Memory B cell (primary cell): ENCODE measurements at regions not wholly inside any gene's neighbourhood (a gene's known extent, or its start where the extent isn't known, plus 50 kb on each side); places are given as distances from the start of the nearest gene placed in this dataset.
A peak's percentile ranks its signal among the peaks of the same experiment; 100 is the strongest.
"Not testable (repeated sequence)": the region's sequence is repeated elsewhere in the genome, so short reads cannot be mapped to it uniquely, and the experiment has no call there.

Experiments used
- ATAC-seq: fragments of 150-1000 bp; cut with Tn5 transposase; 2 replicates; pipeline ENCODE4 v1.10.0; 2021; ENCODE audit warnings: low read depth, mild to moderate bottlenecking, moderate library complexity
- DNase-seq, 2 donors: peaks; one replicate each; pipeline ENCODE4 v3.0.0; 2022; ENCODE audit warnings: low spot score in 2 of 2
- H3K27ac Mint-ChIP-seq: one replicate; pipeline ENCODE4 v1.8.0; 2022; ENCODE audit warnings: mild to moderate bottlenecking, moderate library complexity, mixed read lengths
- H3K27me3 Mint-ChIP-seq: one replicate; pipeline ENCODE4 v1.8.0; 2022; ENCODE audit warnings: mixed read lengths
- H3K36me3 Mint-ChIP-seq: one replicate; pipeline ENCODE4 v1.8.0; 2022; ENCODE audit warnings: mild to moderate bottlenecking, mixed read lengths
- H3K4me1 Mint-ChIP-seq: one replicate; pipeline ENCODE4 v1.8.0; 2022; ENCODE audit warnings: mixed read lengths
- H3K4me3 Mint-ChIP-seq: one replicate; pipeline ENCODE4 v1.8.0; 2022; ENCODE audit warnings: mild to moderate bottlenecking, moderate library complexity, mixed read lengths
- H3K9me3 Mint-ChIP-seq: one replicate; pipeline ENCODE4 v1.8.0; 2022; ENCODE audit warnings: mixed read lengths

- H3K27ac Mint-ChIP-seq, ATAC-seq, H3K36me3 Mint-ChIP-seq, DNase-seq, H3K4me3 Mint-ChIP-seq, H3K4me1 Mint-ChIP-seq, H3K27me3 Mint-ChIP-seq: not testable (repeated sequence)
- H3K9me3 Mint-ChIP-seq = peaks cover 11% of the 10 kb centered on the region
These were observed 51.3 kb downstream of the NACA2 start for GRCh38 chr17:61539728-61540127.

- DNase-seq (no peak), ATAC-seq (no peak)
- H3K9me3 Mint-ChIP-seq = peaks cover 9% of the 10 kb centered on the region
- H3K4me1 Mint-ChIP-seq = peaks cover 8% of the 10 kb centered on the region
- H3K27me3 Mint-ChIP-seq = peaks cover 4% of the 10 kb centered on the region
- no peak overlapping the region for H3K4me3 Mint-ChIP-seq
- H3K36me3 Mint-ChIP-seq = no peaks in the 10 kb centered on the region
- no peak overlapping the region for H3K27ac Mint-ChIP-seq
These were observed 52.5 kb downstream of the NACA2 start for GRCh38 chr17:61538480-61538879.

GRCh38 chr17:61537264-61537771 lies 53.7 kb downstream of the NACA2 start:
- H3K4me1 Mint-ChIP-seq = peaks cover 8% of the 10 kb centered on the region
- H3K27ac Mint-ChIP-seq = no peak overlapping the region
- no peak overlapping the region for H3K4me3 Mint-ChIP-seq
- H3K36me3 Mint-ChIP-seq = no peaks in the 10 kb centered on the region
- no peak for DNase-seq
- H3K9me3 Mint-ChIP-seq = peaks cover 9% of the 10 kb centered on the region
- H3K27me3 Mint-ChIP-seq = peaks cover 4% of the 10 kb centered on the region
- no peak for ATAC-seq

- ATAC-seq (no peak), DNase-seq (no peak)
- Mint-ChIP-seq H3K27me3 (peaks cover 4% of the 10 kb centered on the region), H3K27ac (no peak overlapping the region), H3K4me3 (peak overlapping the region; percentile 50), H3K4me1 (peaks cover 8% of the 10 kb centered on the region), H3K9me3 (peaks cover 7% of the 10 kb centered on the region), H3K36me3 (no peaks in the 10 kb centered on the region)
These were observed 54.5 kb downstream of the NACA2 start for GRCh38 chr17:61536422-61536955.
